NT2/D1 (cell line): ENCODE measurements at regions not wholly inside any gene's neighbourhood (a gene's known extent, or its start where the extent isn't known, plus 50 kb on each side); places are given as distances from the start of the nearest gene placed in this dataset.

ENCODE experiments used
- SUZ12 ChIP-seq: IDR thresholded peaks from 2 replicates; pipeline ENCODE4 v1.6.1; 2011; ENCODE audit not compliant: insufficient read length, insufficient read depth; ENCODE audit errors: extremely low read depth
- YY1 ChIP-seq: IDR thresholded peaks from 2 replicates; pipeline ENCODE4 v1.6.1; 2011; ENCODE audit not compliant: insufficient read length, insufficient read depth

DNA sequence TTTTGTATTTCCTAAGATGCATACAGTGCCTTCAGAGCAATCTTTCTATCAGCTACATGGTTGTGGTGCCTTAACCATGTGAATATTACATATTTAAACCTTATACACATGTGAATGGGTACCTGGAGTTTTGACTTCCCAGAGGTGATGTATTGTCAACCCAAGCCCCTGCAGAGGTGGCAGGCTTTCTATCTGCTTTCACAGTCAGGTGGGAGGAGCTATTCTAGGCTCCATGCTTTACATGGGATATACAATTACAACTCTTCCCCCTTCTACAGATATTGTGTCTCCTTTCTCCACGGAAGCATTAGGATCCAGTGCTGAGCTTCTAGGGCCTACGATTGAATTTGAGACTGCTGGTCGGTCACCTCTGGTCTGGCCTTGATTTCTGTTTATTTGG, 89.8 kb upstream of the TUT7 start:
- TF ChIP-seq YY1 (no peak), SUZ12 (no peak)
